ENCODE measurements at regions not wholly inside any gene's neighbourhood (a gene's known extent, or its start where the extent isn't known, plus 50 kb on each side); places are given as distances from the start of the nearest gene placed in this dataset.

DNA sequence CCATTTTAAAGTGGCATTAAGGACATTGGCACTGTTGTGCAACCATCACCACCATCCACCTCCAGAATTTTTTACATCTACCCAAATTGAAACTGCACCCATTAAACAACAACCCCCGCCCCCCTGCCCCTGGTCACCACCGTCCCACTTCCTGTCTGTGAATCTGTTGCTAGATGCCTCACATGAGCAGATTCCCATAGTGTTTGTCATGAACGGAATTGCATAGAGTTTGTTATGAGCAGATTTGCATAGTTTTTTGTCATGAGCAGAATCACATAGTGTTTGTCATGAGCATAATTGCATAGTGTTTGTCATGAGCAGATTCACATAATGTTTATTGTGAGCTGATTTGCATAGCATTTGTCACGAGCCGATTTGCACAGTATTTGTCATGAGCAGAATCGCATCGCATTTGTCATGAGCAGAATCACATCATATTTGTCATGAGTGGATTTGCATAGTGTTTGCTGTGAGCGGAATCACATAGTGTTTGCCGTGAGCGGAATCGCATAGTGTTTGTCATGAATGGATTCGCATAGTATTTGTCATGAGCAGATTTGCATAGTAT lies 54.0 kb upstream of the GTF3A start:
- DNase-seq, result no peak

- DNase-seq, result no peak
Observed at GRCh38 chr13:27371932-27372331, 52.5 kb upstream of the GTF3A start.

DNA sequence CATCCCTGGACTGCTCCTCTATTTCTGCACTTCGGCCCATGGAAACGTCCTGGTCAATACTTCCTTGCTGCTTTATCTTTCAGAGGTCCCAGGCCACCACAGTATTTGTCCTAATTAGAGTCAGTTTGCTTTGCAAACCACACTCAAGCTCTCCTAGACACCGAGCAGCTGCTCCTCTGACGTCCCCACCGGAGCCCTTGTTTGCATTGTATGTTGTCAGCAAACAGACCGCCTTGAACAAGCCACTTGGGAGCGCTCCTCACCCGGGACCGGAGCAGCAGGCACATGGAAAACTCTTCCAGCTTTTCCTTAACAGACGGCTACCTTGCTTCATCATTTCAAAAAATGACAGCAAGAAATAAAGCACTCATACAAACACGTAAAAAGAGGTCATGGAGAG lies 51.5 kb upstream of the GTF3A start:
- no peak for DNase-seq

GRCh38 chr13:27374126-27374613 lies 50.2 kb upstream of the GTF3A start:
- no peak for DNase-seq
